Neural cell (in vitro differentiated cells): ENCODE measurements at regions not wholly inside any gene's neighbourhood (a gene's known extent, or its start where the extent isn't known, plus 50 kb on each side); places are given as distances from the start of the nearest gene placed in this dataset.

ENCODE experiments used
- H2AFZ ChIP-seq: fragments of 200-600, 300-800 bp; sonication (generic), shearing (Covaris generic); 2 replicates; pipeline ENCODE4 v1.6.0; 2014; ENCODE audit warnings: low read depth, mild to moderate bottlenecking, antibody characterized with exemption, low read length, moderate library complexity
- H3F3A ChIP-seq: fragments of 200-600 bp; shearing (Covaris generic); 2 replicates; pipeline ENCODE4 v1.6.1; 2016; ENCODE audit warnings: mild to moderate bottlenecking, moderate library complexity, mixed read lengths, antibody characterized with exemption, low read length; ENCODE audit not compliant: insufficient read depth, poor library complexity, severe bottlenecking
- H3K27ac ChIP-seq: fragments of 200-600, 300-800 bp; sonication (generic), shearing (Covaris generic); 2 replicates; pipeline ENCODE4 v1.5.1; 2014; ENCODE audit warnings: mild to moderate bottlenecking, low read length, moderate library complexity
- H3K27me3 ChIP-seq: fragments of 300-800, 200-600 bp; sonication (generic), shearing (Covaris generic); 2 replicates; pipeline ENCODE4 v1.6.0; 2014; ENCODE audit warnings: mild to moderate bottlenecking, low read depth, low read length, moderate library complexity; ENCODE audit not compliant: insufficient read depth
- H3K36me3 ChIP-seq: fragments of 300-800, 200-600 bp; sonication (generic), shearing (Covaris generic); 2 replicates; pipeline ENCODE4 v1.5.1; 2014; ENCODE audit warnings: mild to moderate bottlenecking, antibody characterized with exemption, low read length, moderate library complexity; ENCODE audit not compliant: insufficient read depth
- H3K4me2 ChIP-seq: fragments of 300-800, 200-600 bp; sonication (generic), shearing (Covaris generic); 2 replicates; pipeline ENCODE4 v1.6.0; 2014; ENCODE audit warnings: mild to moderate bottlenecking, low read length
- H3K4me3 ChIP-seq: fragments of 300-800, 200-600 bp; sonication (generic), shearing (Covaris generic); 2 replicates; pipeline ENCODE4 v1.5.1; 2014; ENCODE audit warnings: mild to moderate bottlenecking, low read length, moderate library complexity
- H3K79me2 ChIP-seq: fragments of 200-600 bp; shearing (Covaris generic); replicated peaks from 2 replicates; pipeline ENCODE4 v1.6.0; 2014; ENCODE audit warnings: mild to moderate bottlenecking, low read length, moderate library complexity; ENCODE audit not compliant: insufficient read depth
- H3K9ac ChIP-seq: fragments of 300-800, 200-600 bp; sonication (generic), shearing (Covaris generic); 2 replicates; pipeline ENCODE4 v1.6.1; 2016; ENCODE audit warnings: mild to moderate bottlenecking, low read length, mixed read lengths
- H3K9me2 ChIP-seq: fragments of 200-600 bp; shearing (Covaris generic); 2 replicates; pipeline ENCODE4 v1.6.1; 2016; ENCODE audit warnings: mild to moderate bottlenecking, low read length, mixed read lengths; ENCODE audit not compliant: insufficient read depth
- H3K9me3 ChIP-seq: fragments of 200-600, 300-800 bp; sonication (generic), shearing (Covaris generic); 2 replicates; pipeline ENCODE4 v1.6.1; 2016; ENCODE audit warnings: mild to moderate bottlenecking, mixed run types, low read length, moderate library complexity, mixed read lengths
- H4K20me1 ChIP-seq: fragments of 200-600 bp; shearing (Covaris generic); 2 replicates; pipeline ENCODE4 v1.6.1; 2016; ENCODE audit warnings: mild to moderate bottlenecking, mixed run types; ENCODE audit not compliant: insufficient read depth
- CTCF ChIP-seq: fragments of 450-650 bp; IDR thresholded peaks from 2 replicates; pipeline ENCODE4 v1.5.1; 2014; ENCODE audit warnings: antibody characterized with exemption, mild to moderate bottlenecking, moderate library complexity; ENCODE audit not compliant: poor library complexity, severe bottlenecking
- EP300 ChIP-seq: fragments of 450-650 bp; conservative IDR thresholded peaks from 2 replicates; pipeline ENCODE4 v1.6.1; 2014; ENCODE audit warnings: antibody characterized with exemption, mild to moderate bottlenecking, moderate library complexity; ENCODE audit not compliant: poor library complexity, severe bottlenecking
- EZH2 ChIP-seq: fragments of 200-600, 300-800 bp; shearing (Covaris generic), sonication (generic); IDR thresholded peaks from 2 replicates; pipeline ENCODE4 v1.6.1; 2014; ENCODE audit warnings: antibody characterized with exemption, low read length, borderline replicate concordance, mild to moderate bottlenecking; ENCODE audit not compliant: insufficient read depth, poor library complexity, severe bottlenecking
- MXI1 ChIP-seq: fragments of 450-650 bp; conservative IDR thresholded peaks from 2 replicates; pipeline ENCODE4 v1.6.1; 2014; ENCODE audit warnings: antibody characterized with exemption, mild to moderate bottlenecking; ENCODE audit not compliant: poor library complexity, severe bottlenecking
- POLR2AphosphoS5 ChIP-seq: IDR thresholded peaks from 2 replicates; pipeline ENCODE4 v1.6.1; 2012
- RAD21 ChIP-seq: fragments of 450-650 bp; conservative IDR thresholded peaks from 2 replicates; pipeline ENCODE4 v1.6.1; 2014; ENCODE audit warnings: antibody characterized with exemption, mild to moderate bottlenecking, moderate library complexity
- REST ChIP-seq: IDR thresholded peaks from 2 replicates; pipeline ENCODE4 v1.6.1; 2012; ENCODE audit warnings: borderline replicate concordance
- SMC3 ChIP-seq: fragments of 450-650 bp; conservative IDR thresholded peaks from 2 replicates; pipeline ENCODE4 v1.6.1; 2014; ENCODE audit warnings: antibody characterized with exemption, mild to moderate bottlenecking, moderate library complexity; ENCODE audit not compliant: poor library complexity
- TAF1 ChIP-seq: IDR thresholded peaks from 2 replicates; pipeline ENCODE4 v1.6.1; 2012; ENCODE audit warnings: low read depth

DNA sequence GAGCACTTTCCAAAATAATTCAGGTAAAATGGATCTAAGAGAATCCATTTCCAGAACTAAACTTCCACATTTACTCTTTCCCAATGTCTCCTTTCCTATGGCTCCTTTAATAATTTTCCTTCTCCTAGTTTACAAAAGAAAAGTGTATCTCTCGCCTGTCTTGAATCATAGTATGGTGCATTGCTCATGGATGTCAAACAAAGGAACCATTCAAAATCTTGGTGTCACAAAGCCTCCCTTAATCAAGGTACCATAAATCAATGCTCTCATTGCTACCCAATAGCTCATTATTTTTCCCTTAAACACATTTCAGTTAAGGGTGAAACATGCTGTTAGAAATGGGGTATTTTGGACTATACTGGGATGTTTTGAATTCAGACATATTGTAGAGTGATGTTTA lies 57.6 kb upstream of the KCNMA1 start:
- Histone ChIP-seq H3K27me3 (no peaks in the 10 kb centered on the region), H3K4me3 (no peak overlapping the region), H3F3A (no peaks in the 10 kb centered on the region)

GRCh38 chr10:77692782-77693181 lies 55.2 kb upstream of the KCNMA1 start:
- Histone ChIP-seq H3K36me3 (no peaks in the 10 kb centered on the region), H4K20me1 (no peaks in the 10 kb centered on the region), H2AFZ (no peak overlapping the region), H3K79me2 (no peaks in the 10 kb centered on the region), H3K27ac (no peak overlapping the region), H3K27me3 (no peaks in the 10 kb centered on the region), H3K4me3 (no peak overlapping the region), H3K9me2 (no peaks in the 10 kb centered on the region), H3K9me3 (no peaks in the 10 kb centered on the region), H3K9ac (no peak overlapping the region), H3K4me2 (no peak overlapping the region), H3F3A (no peaks in the 10 kb centered on the region)
- TF ChIP-seq EZH2 (no peak), TAF1 (no peak), CTCF (no peak), MXI1 (no peak)

More for the DNA sequence above, 57.6 kb upstream of the KCNMA1 start:
- H4K20me1 ChIP-seq: no peaks in the 10 kb centered on the region
- no peaks in the 10 kb centered on the region for H3K9me3 ChIP-seq
- TF ChIP-seq POLR2AphosphoS5 (no peak), REST (no peak), SMC3 (no peak), EP300 (no peak), EZH2 (no peak), TAF1 (no peak), CTCF (no peak), RAD21 (no peak), MXI1 (no peak)
- no peak overlapping the region for H3K27ac ChIP-seq
- no peak overlapping the region for H3K9ac ChIP-seq
- no peaks in the 10 kb centered on the region for H3K79me2 ChIP-seq
- no peaks in the 10 kb centered on the region for H3K36me3 ChIP-seq
- H2AFZ ChIP-seq: no peak overlapping the region
- H3K4me2 ChIP-seq: no peak overlapping the region
- H3K9me2 ChIP-seq: no peaks in the 10 kb centered on the region
